ENCODE measurements at regions not wholly inside any gene's neighbourhood (a gene's known extent, or its start where the extent isn't known, plus 50 kb on each side); places are given as distances from the start of the nearest gene placed in this dataset.

DNA sequence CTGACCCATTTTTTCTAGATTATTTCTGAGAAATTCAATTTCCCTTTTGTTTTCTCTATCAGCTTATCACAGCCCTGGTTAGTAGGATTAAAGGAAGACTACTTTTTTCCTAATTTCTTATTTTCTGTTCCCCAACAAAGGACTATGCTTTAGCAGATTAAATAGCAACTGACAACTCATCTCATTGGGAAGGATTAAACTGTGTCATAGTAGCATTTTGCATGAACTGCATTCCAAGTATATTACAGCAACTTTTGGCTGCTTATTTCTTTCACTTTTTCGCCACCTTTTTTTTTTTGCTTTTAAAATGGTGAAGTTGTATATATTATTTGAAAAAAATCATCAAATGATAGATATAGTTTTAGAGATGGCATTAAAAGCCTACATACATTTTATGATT lies 570.3 kb downstream of the FBXO15 start:
- TF ChIP-seq, protein P1, sequence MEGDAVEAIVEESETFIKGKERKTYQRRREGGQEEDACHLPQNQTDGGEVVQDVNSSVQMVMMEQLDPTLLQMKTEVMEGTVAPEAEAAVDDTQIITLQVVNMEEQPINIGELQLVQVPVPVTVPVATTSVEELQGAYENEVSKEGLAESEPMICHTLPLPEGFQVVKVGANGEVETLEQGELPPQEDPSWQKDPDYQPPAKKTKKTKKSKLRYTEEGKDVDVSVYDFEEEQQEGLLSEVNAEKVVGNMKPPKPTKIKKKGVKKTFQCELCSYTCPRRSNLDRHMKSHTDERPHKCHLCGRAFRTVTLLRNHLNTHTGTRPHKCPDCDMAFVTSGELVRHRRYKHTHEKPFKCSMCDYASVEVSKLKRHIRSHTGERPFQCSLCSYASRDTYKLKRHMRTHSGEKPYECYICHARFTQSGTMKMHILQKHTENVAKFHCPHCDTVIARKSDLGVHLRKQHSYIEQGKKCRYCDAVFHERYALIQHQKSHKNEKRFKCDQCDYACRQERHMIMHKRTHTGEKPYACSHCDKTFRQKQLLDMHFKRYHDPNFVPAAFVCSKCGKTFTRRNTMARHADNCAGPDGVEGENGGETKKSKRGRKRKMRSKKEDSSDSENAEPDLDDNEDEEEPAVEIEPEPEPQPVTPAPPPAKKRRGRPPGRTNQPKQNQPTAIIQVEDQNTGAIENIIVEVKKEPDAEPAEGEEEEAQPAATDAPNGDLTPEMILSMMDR (conservative IDR thresholded peaks at IDR 0.05): no peak
- no peak for TF ChIP-seq ZFX (IDR thresholded peaks at IDR 0.05)
- no peak overlapping the region for H3K27ac ChIP-seq

DNA sequence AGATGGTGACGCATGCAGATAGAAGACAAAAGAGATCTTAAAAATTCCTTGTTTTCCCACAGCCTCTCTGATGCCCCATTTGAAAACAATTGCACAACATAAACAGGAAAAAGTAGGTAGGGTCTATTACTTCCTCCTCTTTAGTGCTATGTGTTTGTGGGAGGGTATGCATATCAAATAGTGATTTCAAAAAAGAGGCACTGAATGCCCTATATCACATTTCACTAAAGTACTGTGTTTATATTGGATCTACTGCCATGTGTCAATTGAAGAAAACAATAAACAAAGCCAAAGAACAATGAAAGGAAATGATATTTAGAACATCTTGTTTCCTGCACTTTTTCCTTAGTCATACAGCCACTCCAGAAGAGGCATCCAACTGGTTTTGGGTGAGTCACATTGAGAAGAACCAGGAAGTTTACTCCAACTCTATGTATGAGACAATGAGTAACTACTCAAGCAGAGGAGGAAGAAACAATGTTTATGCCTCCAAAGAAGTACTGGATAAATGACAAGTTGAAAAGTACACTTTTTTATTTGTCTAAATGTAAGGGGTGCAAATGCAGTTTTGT lies 583.6 kb downstream of the FBXO15 start:
- TF ChIP-seq, protein P1 (conservative IDR thresholded peaks at IDR 0.05): no peak
- no peak for TF ChIP-seq ZFX (IDR thresholded peaks at IDR 0.05)

DNA sequence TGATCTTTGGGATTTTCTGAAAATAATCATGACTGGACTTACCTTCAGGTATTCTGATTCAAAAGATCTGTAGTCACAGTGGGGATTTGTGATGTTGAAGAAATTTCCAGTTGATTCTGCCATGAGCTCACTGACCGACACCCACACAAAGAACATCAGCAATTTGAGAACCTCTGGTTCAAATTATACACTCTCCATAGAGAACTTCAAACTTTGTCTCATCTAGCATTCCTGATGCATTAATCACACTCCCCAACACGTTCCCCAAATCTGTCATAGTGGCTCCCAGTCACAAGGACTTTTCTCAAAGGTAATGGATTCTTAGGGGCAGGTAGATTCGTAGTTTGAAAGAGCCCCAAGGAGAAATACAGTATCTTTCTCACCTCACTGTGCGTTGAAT lies 584.3 kb downstream of the FBXO15 start:
- no peak overlapping the region; the same call in 1 of the 2 replicates for H3K27ac ChIP-seq
- no peak for TF ChIP-seq ZFX (IDR thresholded peaks at IDR 0.05)
- TF ChIP-seq, protein P1 (conservative IDR thresholded peaks at IDR 0.05): no peak

More for the DNA sequence above, 583.6 kb downstream of the FBXO15 start:
- H3K27ac ChIP-seq: no peak overlapping the region

DNA sequence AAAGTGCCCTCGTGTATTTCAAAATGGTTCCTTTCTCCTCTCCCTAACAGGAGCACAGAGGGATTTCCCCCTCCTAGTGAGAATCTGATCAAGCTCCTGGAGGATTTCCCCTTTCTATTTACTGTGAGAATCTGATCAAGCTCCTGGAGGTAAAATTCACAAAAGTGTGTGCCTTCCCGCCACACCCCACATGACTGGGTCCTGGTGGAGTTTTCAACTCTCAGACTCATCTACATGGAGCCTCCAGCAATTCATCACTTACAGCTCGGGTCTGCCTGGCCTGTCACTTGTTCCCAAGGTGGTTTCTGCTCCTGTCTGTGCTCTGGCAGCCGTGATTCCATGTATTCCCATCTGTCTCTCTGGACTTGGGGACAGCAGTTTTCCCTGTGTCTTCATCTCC lies 590.7 kb downstream of the FBXO15 start:
- H3K27ac ChIP-seq: no peak overlapping the region
- TF ChIP-seq ZFX (IDR thresholded peaks at IDR 0.05): no peak
- TF ChIP-seq, protein P1 (conservative IDR thresholded peaks at IDR 0.05): no peak

DNA sequence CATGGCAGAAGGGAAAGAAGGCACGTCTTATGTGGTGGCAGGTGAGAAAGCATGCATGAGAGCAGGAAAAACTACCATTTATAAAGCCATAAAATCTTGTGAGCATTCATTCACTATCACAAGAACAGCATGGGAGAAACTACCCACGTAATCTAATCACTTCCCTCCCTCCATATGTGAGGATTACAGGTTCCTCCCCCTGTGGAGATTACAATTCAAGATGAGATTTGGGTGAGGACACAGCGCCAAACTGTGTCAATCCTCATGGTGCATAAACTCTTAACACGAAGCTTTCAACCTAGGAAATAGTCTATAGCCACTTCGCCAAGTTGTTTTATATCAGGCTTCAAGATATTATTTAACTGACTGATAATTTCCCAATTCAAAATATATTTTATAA lies 595.5 kb downstream of the FBXO15 start:
- TF ChIP-seq, protein P1 (conservative IDR thresholded peaks at IDR 0.05): no peak
- no peak overlapping the region for H3K27ac ChIP-seq

DNA sequence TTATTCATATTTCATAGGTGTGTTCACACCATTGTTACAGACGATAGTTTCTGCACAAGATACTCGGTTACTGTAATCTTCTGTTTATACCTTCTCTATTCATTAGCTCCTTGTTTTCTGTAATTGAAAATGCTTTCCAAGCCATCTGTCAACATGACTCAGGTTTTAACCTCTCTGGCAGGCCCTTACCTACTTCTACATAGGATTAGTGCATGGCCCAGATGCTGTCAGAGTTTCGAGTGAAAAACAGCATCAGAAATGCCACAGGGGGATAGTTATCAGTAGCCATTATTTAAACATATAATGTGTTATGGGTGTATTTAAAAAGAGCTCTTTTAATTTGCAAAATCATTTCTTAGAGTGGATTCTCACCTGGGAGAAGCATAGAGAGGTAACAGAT lies 596.4 kb downstream of the FBXO15 start:
- TF ChIP-seq, protein P1 (conservative IDR thresholded peaks at IDR 0.05): no peak
- no peak for TF ChIP-seq ZFX (IDR thresholded peaks at IDR 0.05)
- no peak overlapping the region for H3K27ac ChIP-seq

DNA sequence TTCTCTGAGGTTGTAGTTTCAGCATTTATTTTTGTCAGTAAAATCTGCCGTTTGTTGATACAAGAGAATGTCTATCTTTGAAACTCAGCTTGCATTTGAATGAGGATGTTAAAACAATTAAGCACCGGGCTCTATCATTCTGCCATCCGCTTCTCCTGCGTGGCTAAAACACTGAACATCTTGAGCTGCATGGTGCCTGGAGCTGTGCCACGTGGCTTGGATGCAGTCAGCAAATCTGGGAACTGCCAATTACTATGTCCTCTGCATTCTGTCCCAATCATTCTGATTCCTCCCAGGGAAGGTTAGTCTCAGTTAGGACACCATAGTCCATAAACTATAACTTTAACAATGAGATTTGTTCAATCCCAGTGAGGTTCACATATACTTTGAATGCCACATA lies 598.4 kb downstream of the FBXO15 start:
- no peak for TF ChIP-seq ZFX (IDR thresholded peaks at IDR 0.05)
- TF ChIP-seq, protein P1 (conservative IDR thresholded peaks at IDR 0.05): no peak
- H3K27ac ChIP-seq: no peak overlapping the region

Data from C4-2B (cell line).